Fibroblast of skin of abdomen (primary cell): ENCODE measurements at regions not wholly inside any gene's neighbourhood (a gene's known extent, or its start where the extent isn't known, plus 50 kb on each side); places are given as distances from the start of the nearest gene placed in this dataset.

Experiments used
- DNase-seq: peaks from one replicate; pipeline ENCODE4 v3.0.0-alpha.2; 2013

DNA sequence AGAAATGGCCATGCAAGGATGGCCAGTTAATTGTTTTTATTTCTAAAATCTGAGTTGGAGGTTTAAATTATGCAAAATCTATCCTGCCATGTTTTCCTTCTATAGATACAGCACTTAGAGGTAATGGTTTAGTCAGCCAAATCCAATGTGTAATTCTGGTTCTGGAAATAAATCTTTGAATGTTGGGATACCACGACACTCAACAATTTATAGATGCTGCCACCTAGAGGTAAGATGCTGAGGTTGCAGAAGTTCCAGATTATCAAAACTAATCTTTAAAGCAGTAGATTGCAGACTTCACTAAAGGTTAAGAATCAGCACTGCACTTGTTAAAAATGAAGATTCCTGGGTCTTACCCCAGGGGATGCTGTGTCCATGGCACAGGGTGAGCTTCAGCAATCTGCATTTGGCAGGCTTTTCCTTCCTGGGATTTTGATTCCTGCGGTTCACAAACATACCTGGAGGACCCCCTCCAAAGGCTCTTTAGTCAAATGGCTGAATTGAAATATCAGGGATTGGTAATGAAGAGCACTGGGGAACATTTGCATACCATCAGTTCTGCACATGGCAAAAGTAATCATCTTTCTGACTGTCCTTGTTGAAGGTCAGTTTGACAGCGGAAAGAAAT is 53.4 kb upstream of the ANO4 start:
- DNase-seq = peak; percentile 26

GRCh38 chr12:100743060-100743459 is 51.5 kb upstream of the ANO4 start:
- no peak for DNase-seq
